Left ventricle myocardium superior (tissue), 1 donor: ENCODE measurements at regions not wholly inside any gene's neighbourhood (a gene's known extent, or its start where the extent isn't known, plus 50 kb on each side); places are given as distances from the start of the nearest gene placed in this dataset.
"Not testable (repeated sequence)": the region's sequence is repeated elsewhere in the genome, so short reads cannot be mapped to it uniquely, and the experiment has no call there.

Source experiments
- ATAC-seq: fragments of 200-7000 bp; cut with Tn5 transposase; one replicate; pipeline ENCODE4 v1.9.1; 2020; ENCODE audit warnings: mild to moderate bottlenecking, moderate library complexity
- DNase-seq: peaks from one replicate; pipeline ENCODE4 v3.0.0-alpha.2; 2020
- intact Hi-C: fragments of 100-400 bp; cut with micrococcal nuclease; formaldehyde crosslinking; loops from one replicate; pipeline ENCODE4 v1.11.0; 2022
- donor health status: DM: no; HTN: yes; CAD: no; lungs with severe emphysema.

DNA sequence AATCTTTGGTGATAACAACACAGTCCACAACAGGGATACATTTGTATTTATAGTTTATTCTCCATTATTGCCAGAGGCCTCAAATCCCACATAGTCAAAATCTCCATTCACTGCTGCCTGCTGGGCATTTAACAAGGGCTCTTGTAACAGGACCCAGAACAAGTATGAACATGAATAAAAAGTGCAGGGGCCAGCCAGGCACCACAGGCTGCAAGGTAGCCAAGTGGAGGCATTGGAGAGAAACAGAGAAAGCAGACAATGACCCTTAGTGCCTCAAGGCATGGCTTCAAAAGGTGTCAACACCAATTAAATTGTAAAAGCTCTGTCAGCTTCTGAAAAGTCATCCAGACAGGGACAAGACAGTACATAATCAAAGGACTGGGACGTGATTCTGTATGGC lies 116.8 kb downstream of the ATP6V1G3 start:
- DNase-seq, result no peak

GRCh38 chr1:198417039-198417438 lies 123.4 kb downstream of the ATP6V1G3 start:
- intact Hi-C loops, result no loop called here
- ATAC-seq, result no peak
- no peak for DNase-seq

More for the DNA sequence above, 116.8 kb downstream of the ATP6V1G3 start:
- no peak for ATAC-seq
- intact Hi-C loops, result no loop called here

- intact Hi-C loops, result no loop called here
- DNase-seq, result no peak
- no peak for ATAC-seq
Measured at GRCh38 chr1:198416296-198416695, 124.2 kb downstream of the ATP6V1G3 start.

- no peak for ATAC-seq
- no peak for DNase-seq
- intact Hi-C loops, result no loop called here
Measured at GRCh38 chr1:198411240-198411639, 129.2 kb downstream of the ATP6V1G3 start.

DNA sequence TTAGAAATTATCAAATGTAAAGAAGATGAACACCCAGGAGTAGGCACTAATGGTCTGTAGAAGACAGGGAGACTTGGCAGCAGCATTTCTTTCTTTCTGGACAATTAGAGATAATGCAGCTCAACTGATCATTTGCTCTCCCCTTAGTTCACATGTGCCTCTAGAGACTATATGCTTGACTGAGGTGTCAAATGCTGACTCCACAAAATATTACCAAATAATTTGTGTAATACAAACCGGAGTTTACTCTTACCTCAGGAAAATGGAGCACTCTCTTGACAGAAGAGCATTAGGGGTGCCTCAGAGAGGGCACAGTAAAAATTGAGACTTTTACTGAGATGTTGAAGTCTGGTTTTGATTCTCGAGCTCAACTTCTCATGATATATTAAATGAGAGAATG lies 131.8 kb downstream of the ATP6V1G3 start:
- DNase-seq, result no peak

GRCh38 chr1:198404632-198405031 lies 135.8 kb downstream of the ATP6V1G3 start:
- DNase-seq, intact Hi-C loops, ATAC-seq: not testable (repeated sequence)

More for the DNA sequence above, 131.8 kb downstream of the ATP6V1G3 start:
- intact Hi-C loops, result no loop called here
- no peak for ATAC-seq

DNA sequence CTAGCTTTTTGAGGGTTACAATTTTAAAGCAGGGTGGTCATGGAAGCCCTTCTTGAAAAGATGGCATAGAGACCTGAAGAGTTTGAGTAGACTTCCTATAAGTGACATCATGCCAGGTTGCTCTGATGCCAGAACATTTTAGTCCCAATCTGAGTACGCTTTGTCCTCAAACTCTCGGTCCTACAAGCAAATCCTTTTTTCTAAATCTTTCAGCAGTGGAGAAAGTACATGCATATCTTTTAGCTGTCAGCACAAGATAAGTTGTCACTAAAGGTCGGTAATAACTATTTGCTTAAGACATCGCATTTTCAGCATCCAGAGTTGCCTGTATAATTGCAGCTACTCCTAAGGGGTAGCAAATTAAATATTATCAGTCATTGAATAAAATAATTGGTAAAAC lies 140.4 kb downstream of the ATP6V1G3 start:
- DNase-seq (no peak), ATAC-seq (no peak)
- intact Hi-C loops, result no loop called here

- ATAC-seq (no peak), DNase-seq (no peak)
- intact Hi-C loops, result no loop called here
Measured at GRCh38 chr1:198399452-198399851, 141.0 kb downstream of the ATP6V1G3 start.

DNA sequence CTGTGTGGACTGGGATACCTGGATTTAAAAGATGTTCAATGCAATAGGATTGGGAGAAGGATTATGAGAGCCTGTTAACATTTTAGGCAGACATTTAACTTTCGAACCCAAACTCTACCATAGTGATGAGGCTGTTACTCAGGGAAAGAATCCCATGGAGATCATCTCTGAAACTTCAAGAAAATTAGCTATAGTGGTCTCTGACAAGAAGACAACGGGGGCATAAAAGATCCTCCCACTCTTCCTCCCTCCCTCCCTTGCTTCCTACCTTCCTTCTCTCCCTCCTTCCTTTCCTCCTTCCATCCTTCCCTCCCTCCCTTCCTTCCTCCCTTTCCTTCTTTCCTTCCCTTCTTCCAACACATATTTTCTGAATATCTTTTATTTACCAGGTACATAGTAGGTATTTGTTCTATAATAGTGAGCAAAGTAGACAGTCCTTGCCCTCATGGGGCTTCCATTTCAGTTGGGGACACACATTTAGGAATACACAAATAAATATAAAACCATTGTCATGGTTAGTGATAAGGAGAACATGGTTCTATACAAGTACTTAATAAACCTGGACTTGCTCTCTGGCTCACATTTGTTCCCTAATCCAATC lies 143.2 kb downstream of the ATP6V1G3 start:
- ATAC-seq (no peak), DNase-seq (no peak)

DNA sequence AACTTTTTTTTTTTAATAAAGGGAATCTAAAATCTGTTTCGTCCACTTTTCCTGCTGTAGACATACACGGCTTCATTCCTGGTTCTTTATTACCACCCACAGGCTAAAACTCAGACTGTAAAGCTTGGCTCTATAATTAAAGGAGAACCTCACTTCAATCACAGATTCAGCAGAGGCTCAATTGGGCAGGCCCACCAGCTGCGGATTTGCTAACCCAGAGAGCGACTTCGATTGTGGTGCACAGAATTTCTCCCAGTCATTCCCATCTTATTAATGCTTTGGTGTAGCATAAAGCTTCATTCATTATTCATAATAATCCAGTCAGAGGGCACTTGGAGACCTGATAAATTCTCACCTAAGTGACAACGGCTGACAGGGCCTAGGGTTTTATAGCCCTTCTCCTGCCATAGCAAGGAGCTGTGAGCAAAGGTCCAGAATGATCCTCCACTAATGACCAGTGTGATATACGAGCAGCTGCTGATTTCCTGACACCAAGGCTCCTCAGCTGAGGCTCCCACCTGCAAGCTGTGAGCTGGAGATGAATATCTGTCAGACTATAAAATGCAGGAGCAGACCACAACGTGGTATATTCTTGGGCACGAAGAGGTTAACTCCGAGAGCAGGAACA lies 149.0 kb downstream of the ATP6V1G3 start:
- intact Hi-C loops, result no loop called here
- ATAC-seq, result no peak
- no peak for DNase-seq

More for the DNA sequence above, 143.2 kb downstream of the ATP6V1G3 start:
- intact Hi-C loops, result no loop called here

DNA sequence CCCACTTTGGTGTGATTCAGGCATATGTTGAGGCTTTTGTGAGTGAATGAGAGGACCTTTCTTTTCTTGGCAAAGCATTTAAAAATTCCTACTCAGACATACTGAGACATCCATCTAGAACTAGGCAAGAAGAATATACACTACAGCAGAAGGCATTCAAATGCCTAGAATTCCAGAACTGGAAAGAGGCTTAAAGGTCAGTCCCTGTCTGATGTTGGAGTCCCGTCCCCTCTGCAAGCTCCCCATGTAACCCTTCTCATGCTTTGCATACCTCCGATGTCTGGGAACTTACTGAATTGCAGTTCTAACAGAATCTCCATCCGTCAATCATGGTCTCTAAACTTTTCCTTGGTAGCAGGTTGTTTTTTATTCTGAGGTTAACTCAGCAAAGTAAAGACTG lies 152.9 kb downstream of the ATP6V1G3 start:
- ATAC-seq, result no peak
- DNase-seq, result no peak
- intact Hi-C loops, result no loop called here

- DNase-seq (no peak), ATAC-seq (no peak)
- intact Hi-C loops, result no loop called here
Measured at GRCh38 chr1:198380275-198380674, 160.2 kb downstream of the ATP6V1G3 start.

DNA sequence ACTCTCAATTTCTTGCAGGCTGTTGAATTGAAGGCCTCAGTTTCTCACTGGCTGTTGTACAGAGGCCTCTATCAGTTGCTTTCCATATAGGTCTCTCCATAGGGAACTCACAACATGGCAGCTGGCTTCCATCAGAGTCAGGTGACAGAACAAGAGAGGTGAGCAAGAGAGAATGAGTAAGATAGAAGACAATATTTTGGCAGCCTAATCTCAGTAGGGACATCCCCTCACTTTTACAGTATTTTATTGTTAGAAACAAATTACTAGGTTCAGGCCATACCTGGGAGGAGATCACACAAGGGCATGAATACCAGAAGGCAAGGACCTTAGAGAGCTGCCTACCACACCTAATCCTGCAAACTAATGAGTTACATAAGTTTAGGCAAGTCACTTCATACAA lies 162.8 kb downstream of the ATP6V1G3 start:
- no peak for ATAC-seq
- DNase-seq, result no peak
- intact Hi-C loops, result no loop called here

- intact Hi-C loops, result no loop called here
- ATAC-seq, result no peak
- no peak for DNase-seq
Measured at GRCh38 chr1:198374288-198374687, 166.2 kb downstream of the ATP6V1G3 start.

DNA sequence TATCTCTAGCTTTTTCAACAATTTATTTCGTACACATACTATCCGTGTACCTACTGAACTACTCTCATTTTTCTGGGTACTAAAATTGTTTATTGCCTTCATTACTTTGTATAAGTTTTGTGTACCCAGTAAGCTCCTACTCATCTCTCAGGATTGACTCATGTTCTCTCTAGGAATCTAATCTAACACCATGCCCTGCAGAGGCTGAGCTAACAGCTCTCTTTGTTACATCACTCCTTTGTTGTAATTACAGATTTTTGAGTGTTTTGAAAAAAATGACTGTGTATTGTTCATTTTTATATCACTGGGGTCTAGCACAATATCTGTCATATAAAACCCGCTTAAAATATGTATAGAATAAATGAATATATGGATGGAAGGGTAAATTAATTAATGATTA lies 167.1 kb downstream of the ATP6V1G3 start:
- ATAC-seq (no peak), DNase-seq (no peak)
- intact Hi-C loops, result no loop called here
